ENCODE measurements at regions not wholly inside any gene's neighbourhood (a gene's known extent, or its start where the extent isn't known, plus 50 kb on each side); places are given as distances from the start of the nearest gene placed in this dataset.
"Not testable (repeated sequence)": the region's sequence is repeated elsewhere in the genome, so short reads cannot be mapped to it uniquely, and the experiment has no call there.

DNA sequence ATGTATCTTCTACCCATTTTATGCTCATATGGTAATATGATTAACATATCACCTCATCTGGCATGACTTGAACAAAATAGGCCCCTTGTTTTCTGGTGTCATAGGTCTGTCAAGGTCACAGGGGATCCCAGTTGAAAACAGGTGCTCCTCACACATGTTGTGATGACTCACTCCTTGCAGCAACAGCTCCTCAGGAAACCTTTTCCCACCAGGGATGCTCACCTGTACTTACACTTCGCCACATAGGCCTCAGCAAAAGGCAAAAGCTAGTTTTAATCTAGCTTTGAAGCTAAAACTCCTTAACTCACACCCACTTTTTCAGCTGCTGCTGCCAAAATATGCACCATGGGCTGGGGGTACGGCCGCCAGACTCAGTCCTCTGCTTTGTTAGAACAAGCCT lies 110.0 kb upstream of the SOX21 start:
- no peaks in the 10 kb centered on the region for H3K9me3 Mint-ChIP-seq

DNA sequence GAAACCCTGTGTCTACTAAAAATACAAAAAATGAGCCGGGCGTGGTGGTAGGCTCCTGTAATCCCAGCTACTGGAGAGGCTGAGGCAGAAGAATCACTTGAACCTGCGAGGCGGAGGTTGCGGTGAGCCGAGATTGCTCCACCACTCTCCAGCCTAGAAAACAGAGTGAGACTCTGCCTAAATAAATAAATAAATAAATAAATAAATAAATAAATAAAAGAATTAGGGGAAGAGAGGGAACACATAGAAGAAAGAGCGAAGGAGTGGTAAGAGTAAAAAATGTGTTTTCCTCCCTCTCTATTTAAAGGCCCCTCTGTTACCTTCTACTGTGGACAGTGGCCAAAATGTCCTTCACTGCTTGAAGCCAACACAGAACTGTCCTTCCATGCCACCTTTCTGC lies 103.9 kb upstream of the SOX21 start:
- Mint-ChIP-seq H3K4me1 (no peaks in the 10 kb centered on the region), H3K27ac (no peak overlapping the region), H3K36me3 (ENCODE audit: low read depth) (no peaks in the 10 kb centered on the region), H3K4me3 (no peak overlapping the region), H3K9me3 (no peaks in the 10 kb centered on the region), H3K27me3 (peaks cover 2% of the 10 kb centered on the region)
- ATAC-seq (no peak), DNase-seq (no peak)

More for the DNA sequence above, 110.0 kb upstream of the SOX21 start:
- H3K4me3 Mint-ChIP-seq: no peak overlapping the region
- peaks cover 8% of the 10 kb centered on the region for H3K27me3 Mint-ChIP-seq
- no peaks in the 10 kb centered on the region for H3K36me3 Mint-ChIP-seq (ENCODE audit: low read depth)
- ATAC-seq (no peak), DNase-seq (no peak)
- H3K27ac Mint-ChIP-seq: no peak overlapping the region
- no peaks in the 10 kb centered on the region for H3K4me1 Mint-ChIP-seq

DNA sequence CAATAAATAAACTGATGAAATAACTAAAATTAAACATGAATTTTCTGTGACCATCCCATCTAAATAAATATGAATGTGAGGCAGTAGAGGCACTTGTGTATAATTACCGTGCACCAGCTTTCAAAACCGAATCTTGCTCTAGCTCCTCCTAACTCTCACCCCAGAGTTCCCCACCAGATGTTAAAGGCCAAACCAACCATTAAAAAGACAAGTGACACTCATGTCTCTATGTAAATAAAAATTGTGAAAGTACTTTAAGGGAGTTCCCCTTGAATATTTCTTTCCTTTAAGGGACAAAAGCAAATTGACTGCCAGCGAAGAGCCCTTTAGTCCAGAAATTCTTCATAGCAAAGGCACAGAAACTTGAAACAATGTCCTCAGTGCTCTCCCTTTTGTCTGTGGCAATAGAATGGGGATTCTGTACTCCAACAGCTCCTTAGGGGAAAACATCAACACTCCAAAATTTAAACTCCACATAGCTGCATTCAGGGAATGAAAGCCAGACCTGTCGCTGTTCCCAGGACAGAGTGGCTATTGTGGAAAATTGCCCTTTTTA lies 101.7 kb upstream of the SOX21 start:
- Mint-ChIP-seq H3K36me3 (ENCODE audit: low read depth) (no peaks in the 10 kb centered on the region), H3K27ac (no peak overlapping the region), H3K4me1 (no peaks in the 10 kb centered on the region), H3K4me3 (no peak overlapping the region), H3K27me3 (no peaks in the 10 kb centered on the region), H3K9me3 (no peaks in the 10 kb centered on the region)
- no peak for ATAC-seq
- DNase-seq: no peak

GRCh38 chr13:94811753-94812152 lies 99.4 kb upstream of the SOX21 start:
- no peak overlapping the region for H3K27ac Mint-ChIP-seq

GRCh38 chr13:94800423-94800822 lies 88.1 kb upstream of the SOX21 start:
- Mint-ChIP-seq H3K27ac (no peak overlapping the region), H3K36me3 (ENCODE audit: low read depth) (no peaks in the 10 kb centered on the region), H3K9me3 (no peaks in the 10 kb centered on the region), H3K27me3 (no peaks in the 10 kb centered on the region), H3K4me1 (no peaks in the 10 kb centered on the region), H3K4me3 (no peak overlapping the region)
- no peak for ATAC-seq
- DNase-seq: no peak

More at GRCh38 chr13:94811753-94812152, 99.4 kb upstream of the SOX21 start:
- no peaks in the 10 kb centered on the region for H3K36me3 Mint-ChIP-seq (ENCODE audit: low read depth)
- ATAC-seq (no peak), DNase-seq (no peak)
- no peak overlapping the region for H3K4me3 Mint-ChIP-seq
- no peaks in the 10 kb centered on the region for H3K4me1 Mint-ChIP-seq
- no peaks in the 10 kb centered on the region for H3K9me3 Mint-ChIP-seq
- no peaks in the 10 kb centered on the region for H3K27me3 Mint-ChIP-seq

- DNase-seq (no peak), ATAC-seq (no peak)
- H3K4me3 Mint-ChIP-seq: no peak overlapping the region
- H3K36me3 Mint-ChIP-seq (ENCODE audit: low read depth): no peaks in the 10 kb centered on the region
- H3K27me3 Mint-ChIP-seq: no peaks in the 10 kb centered on the region
- no peaks in the 10 kb centered on the region for H3K4me1 Mint-ChIP-seq
- H3K27ac Mint-ChIP-seq: no peak overlapping the region
- no peaks in the 10 kb centered on the region for H3K9me3 Mint-ChIP-seq
Observed at GRCh38 chr13:94799299-94799698, 87.0 kb upstream of the SOX21 start.

DNA sequence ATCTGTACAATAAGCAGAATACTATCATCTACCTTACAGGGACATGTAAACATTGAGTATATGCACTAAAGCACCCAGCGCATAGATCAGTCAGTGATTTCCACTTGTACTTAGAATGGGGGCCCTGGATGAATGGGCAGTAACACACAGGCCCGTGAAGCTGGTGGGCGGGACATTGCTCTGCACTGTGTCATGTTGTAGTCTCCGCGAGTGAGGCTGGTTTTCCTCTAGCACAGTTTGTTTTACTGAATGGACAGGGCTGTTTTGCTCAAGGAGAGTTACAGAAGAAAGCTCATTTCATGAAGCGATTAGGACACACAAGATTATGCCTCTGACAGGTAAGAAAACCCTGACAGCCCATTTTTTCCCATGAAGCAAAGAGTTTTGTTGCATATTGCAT lies 86.4 kb upstream of the SOX21 start:
- ATAC-seq (no peak), DNase-seq (no peak)
- Mint-ChIP-seq H3K36me3 (ENCODE audit: low read depth) (no peaks in the 10 kb centered on the region), H3K4me3 (no peak overlapping the region), H3K27ac (no peak overlapping the region), H3K9me3 (no peaks in the 10 kb centered on the region), H3K4me1 (no peaks in the 10 kb centered on the region), H3K27me3 (no peaks in the 10 kb centered on the region)

DNA sequence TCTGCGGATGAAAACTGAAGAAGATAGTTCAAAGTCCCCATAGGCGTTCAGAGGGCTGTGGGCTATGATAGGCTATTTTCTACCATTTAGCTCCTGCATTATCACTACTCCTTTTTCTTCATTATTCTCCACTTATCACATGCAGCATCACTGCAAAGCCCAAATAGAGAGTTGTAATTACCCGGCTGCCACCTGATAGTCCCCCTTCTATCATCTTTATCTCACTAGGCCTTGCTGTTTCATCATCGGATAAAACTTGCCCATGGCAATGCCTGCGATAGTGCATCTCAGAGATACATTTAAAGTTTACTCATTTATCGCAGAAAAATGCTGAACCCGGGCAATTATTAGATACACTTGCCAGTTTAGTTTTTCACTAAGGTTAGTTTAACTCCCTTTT lies 82.9 kb upstream of the SOX21 start:
- Mint-ChIP-seq H3K36me3 (ENCODE audit: low read depth) (no peaks in the 10 kb centered on the region), H3K27me3 (no peaks in the 10 kb centered on the region), H3K9me3 (no peaks in the 10 kb centered on the region), H3K4me3 (no peak overlapping the region), H3K4me1 (no peaks in the 10 kb centered on the region), H3K27ac (no peak overlapping the region)
- no peak for ATAC-seq
- no peak for DNase-seq

GRCh38 chr13:94786246-94786645 lies 73.9 kb upstream of the SOX21 start:
- H3K4me3 Mint-ChIP-seq; H3K36me3 Mint-ChIP-seq (ENCODE audit: low read depth); H3K27me3 Mint-ChIP-seq; DNase-seq; H3K27ac Mint-ChIP-seq; H3K9me3 Mint-ChIP-seq; ATAC-seq; H3K4me1 Mint-ChIP-seq: not testable (repeated sequence)

DNA sequence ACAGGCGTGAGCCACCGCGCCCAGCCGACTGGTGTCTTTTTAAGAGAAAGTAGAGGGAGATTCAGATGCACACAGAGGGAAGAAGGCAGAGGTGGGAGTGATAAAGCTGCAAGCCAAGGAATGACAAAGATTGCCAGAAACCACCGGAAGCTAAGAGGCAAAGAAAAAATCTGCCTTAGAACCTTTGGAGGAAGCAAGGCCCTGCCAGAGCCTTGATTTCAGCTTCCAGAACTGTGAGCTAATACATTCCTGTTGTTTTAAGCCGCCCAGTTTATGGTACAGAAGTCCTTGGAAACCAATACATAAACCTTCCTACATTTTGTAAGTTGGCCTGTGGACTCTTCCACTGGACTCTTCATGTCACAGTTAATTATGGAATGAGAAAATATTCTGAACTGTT lies 71.7 kb upstream of the SOX21 start:
- DNase-seq (no peak), ATAC-seq (no peak)
- Mint-ChIP-seq H3K4me3 (no peak overlapping the region), H3K9me3 (no peaks in the 10 kb centered on the region), H3K27ac (no peak overlapping the region), H3K27me3 (peaks cover 4% of the 10 kb centered on the region), H3K4me1 (no peaks in the 10 kb centered on the region), H3K36me3 (ENCODE audit: low read depth) (no peaks in the 10 kb centered on the region)

DNA sequence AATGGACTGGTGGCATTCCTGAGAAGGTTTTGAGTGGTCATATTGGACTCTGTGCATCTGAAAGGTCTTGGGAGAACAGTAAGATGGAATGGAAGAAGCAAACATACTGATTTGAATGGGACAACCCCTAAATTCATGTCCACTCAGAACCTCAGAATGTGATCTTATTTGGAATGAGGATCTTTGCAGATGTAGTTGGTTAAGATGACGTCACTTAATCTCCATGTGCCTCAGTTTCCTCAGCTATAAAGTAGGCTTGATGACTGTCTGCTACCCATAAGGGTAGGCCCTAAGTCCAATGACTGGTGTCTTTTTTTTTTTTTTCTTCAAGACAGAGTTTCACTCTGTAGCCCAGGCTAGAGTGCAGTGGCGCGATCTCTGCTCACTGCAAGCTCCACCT lies 71.1 kb upstream of the SOX21 start:
- H3K4me3 Mint-ChIP-seq: no peak overlapping the region
- ATAC-seq: no peak
- DNase-seq: no peak
- H3K27ac Mint-ChIP-seq: no peak overlapping the region
- H3K36me3 Mint-ChIP-seq (ENCODE audit: low read depth): no peaks in the 10 kb centered on the region
- peaks cover 3% of the 10 kb centered on the region for H3K27me3 Mint-ChIP-seq
- no peaks in the 10 kb centered on the region for H3K9me3 Mint-ChIP-seq
- H3K4me1 Mint-ChIP-seq: no peaks in the 10 kb centered on the region

DNA sequence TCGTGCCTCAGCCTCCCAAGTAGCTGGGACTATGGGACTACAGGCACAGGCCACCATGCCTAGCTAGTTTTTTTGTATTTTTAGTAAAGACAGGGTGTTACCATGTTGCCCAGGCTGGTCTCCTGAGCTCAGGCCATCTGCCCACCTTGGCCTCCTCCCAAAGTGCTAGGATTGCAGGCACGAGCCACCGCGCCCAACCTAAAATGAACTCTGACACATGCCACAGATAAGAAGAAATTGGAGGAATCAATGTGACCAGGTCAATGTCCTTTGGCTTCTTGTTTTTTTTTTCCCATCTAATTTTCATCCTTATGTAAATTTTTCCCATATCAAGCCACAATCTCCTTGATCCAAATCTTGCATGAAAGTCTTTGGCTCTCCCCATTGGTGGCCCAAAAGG lies 68.1 kb upstream of the SOX21 start:
- no peak overlapping the region for H3K27ac Mint-ChIP-seq
- ATAC-seq (no peak), DNase-seq (no peak)
- no peaks in the 10 kb centered on the region for H3K9me3 Mint-ChIP-seq
- H3K36me3 Mint-ChIP-seq (ENCODE audit: low read depth): no peaks in the 10 kb centered on the region
- no peaks in the 10 kb centered on the region for H3K4me1 Mint-ChIP-seq
- H3K4me3 Mint-ChIP-seq: no peak overlapping the region
- H3K27me3 Mint-ChIP-seq: peaks cover 2% of the 10 kb centered on the region

DNA sequence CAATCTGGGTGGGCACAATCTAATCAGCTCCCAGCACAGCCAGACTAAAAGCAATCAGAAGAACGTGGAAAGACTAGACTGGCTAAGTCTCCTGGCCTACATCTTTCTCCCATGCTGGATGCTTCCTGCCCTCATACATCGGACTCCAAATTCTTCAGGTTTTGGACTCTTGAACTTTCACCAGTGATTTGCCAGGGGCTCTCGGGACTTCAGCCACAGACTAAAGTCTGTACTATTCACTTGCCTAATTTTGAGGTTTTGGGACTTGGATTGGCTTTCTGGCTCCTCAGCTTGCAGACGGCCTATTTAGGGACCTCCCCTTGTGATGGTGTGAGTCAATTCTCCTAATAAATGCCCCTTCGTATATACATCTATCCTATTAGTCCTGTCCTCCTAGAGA lies 66.6 kb upstream of the SOX21 start:
- ATAC-seq: no peak
- H3K27ac Mint-ChIP-seq: no peak overlapping the region
- no peaks in the 10 kb centered on the region for H3K4me1 Mint-ChIP-seq
- no peaks in the 10 kb centered on the region for H3K36me3 Mint-ChIP-seq (ENCODE audit: low read depth)
- no peak overlapping the region for H3K4me3 Mint-ChIP-seq
- DNase-seq: no peak
- peaks cover 2% of the 10 kb centered on the region for H3K27me3 Mint-ChIP-seq
- H3K9me3 Mint-ChIP-seq: no peaks in the 10 kb centered on the region

GRCh38 chr13:94778585-94778984 lies 66.2 kb upstream of the SOX21 start:
- H3K4me1 Mint-ChIP-seq: no peaks in the 10 kb centered on the region
- DNase-seq: no peak

DNA sequence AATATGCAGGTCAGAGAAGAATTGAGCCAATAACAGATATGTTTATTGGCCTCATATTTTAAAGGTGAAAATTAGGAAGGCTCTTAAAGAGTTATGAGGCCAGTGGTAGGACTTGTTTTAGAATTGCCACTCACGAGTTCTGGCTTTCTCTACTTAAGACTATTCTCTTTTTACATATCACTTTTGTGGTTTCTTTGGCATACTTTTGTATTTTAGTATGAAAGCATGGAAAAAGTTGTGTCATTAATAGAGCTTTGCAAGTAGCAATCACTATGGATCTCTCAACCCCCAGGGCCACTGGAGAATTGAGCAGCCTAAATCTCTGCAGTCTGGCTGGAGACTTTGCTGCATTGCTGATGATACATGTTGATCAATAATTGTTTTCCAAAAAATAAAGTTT lies 64.6 kb upstream of the SOX21 start:
- DNase-seq: no peak

More at GRCh38 chr13:94778585-94778984, 66.2 kb upstream of the SOX21 start:
- no peaks in the 10 kb centered on the region for H3K36me3 Mint-ChIP-seq (ENCODE audit: low read depth)
- H3K9me3 Mint-ChIP-seq: no peaks in the 10 kb centered on the region
- no peak for ATAC-seq
- no peak overlapping the region for H3K4me3 Mint-ChIP-seq
- no peak overlapping the region for H3K27ac Mint-ChIP-seq
- H3K27me3 Mint-ChIP-seq: peaks cover 4% of the 10 kb centered on the region

DNA sequence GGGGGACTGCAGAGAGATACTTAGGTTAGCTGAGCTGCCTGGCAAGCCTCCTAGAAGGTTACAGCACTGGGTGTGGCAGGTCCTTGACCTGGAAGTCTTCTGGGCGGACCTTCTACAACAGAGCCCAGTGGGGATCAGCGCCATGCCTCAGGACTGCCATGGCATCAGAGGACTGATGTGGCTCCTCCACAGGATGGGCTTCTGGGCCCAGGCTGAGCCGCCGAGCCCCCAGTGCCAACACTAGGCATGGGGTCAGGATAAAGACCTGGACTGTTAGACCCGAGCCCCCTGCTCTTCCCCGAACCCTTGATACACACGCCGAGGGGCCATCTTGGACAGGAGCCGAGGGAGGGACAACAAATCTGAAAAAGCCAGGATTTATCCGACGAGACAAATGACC lies 64.0 kb upstream of the SOX21 start:
- no peaks in the 10 kb centered on the region for H3K9me3 Mint-ChIP-seq
- no peak for ATAC-seq

More for the DNA sequence above, 64.6 kb upstream of the SOX21 start:
- ATAC-seq: no peak
- Mint-ChIP-seq H3K4me1 (no peaks in the 10 kb centered on the region), H3K36me3 (ENCODE audit: low read depth) (no peaks in the 10 kb centered on the region), H3K4me3 (no peak overlapping the region), H3K27ac (no peak overlapping the region), H3K9me3 (no peaks in the 10 kb centered on the region), H3K27me3 (peaks cover 4% of the 10 kb centered on the region)

More for the DNA sequence above, 64.0 kb upstream of the SOX21 start:
- Mint-ChIP-seq H3K27ac (no peak overlapping the region), H3K27me3 (peaks cover 4% of the 10 kb centered on the region), H3K4me1 (no peaks in the 10 kb centered on the region), H3K36me3 (ENCODE audit: low read depth) (no peaks in the 10 kb centered on the region), H3K4me3 (no peak overlapping the region)
- DNase-seq: no peak

All from activated naive CD8-positive, alpha-beta T cell treated with anti-CD3 and anti-CD28 coated beads, Interleukin-2, amount 50 U/mL, for 24 hours (primary cell).